Stimulated activated CD4-positive, alpha-beta T cell treated with anti-CD3 and anti-CD28 coated beads, Interleukin-2, amount 100 ng/mL, for 48 hours (primary cell): ENCODE measurements at regions not wholly inside any gene's neighbourhood (a gene's known extent, or its start where the extent isn't known, plus 50 kb on each side); places are given as distances from the start of the nearest gene placed in this dataset.
A peak's percentile ranks its signal among the peaks of the same experiment; 100 is the strongest.

ENCODE experiments used
- DNase-seq, 2 donors: peaks; one replicate each; pipeline ENCODE4 v3.0.0-alpha.2; 2020

- no peak for DNase-seq
Observed at GRCh38 chr9:69955536-69956355, 87.9 kb upstream of the MAMDC2 start.

- no peak for DNase-seq
Observed at GRCh38 chr9:69961843-69962242, 81.8 kb upstream of the MAMDC2 start.

- DNase-seq, result no peak
Observed at GRCh38 chr9:69963803-69964202, 79.8 kb upstream of the MAMDC2 start.

DNA sequence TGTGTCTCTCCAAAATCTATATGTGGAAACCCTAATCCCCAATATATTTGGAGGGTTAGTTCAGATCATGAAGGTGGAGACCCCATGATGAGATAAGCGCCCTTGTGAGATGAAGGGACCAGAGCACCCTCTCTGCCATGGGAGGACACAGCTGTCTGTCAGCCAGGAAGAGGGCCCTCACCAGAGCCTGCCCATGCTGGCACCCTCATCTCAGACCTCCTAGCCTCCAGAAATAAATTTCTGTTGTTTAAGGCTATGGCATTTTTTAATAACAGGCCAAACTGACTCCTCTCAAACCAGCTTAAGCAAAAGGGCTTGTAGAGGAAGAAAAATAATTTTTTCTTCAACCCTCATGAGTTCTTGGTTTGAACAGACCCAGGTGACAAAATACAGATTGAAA lies 79.2 kb upstream of the MAMDC2 start:
- no peak for DNase-seq

- DNase-seq, result no peak
Observed at GRCh38 chr9:69965416-69966145, 78.1 kb upstream of the MAMDC2 start.

DNA sequence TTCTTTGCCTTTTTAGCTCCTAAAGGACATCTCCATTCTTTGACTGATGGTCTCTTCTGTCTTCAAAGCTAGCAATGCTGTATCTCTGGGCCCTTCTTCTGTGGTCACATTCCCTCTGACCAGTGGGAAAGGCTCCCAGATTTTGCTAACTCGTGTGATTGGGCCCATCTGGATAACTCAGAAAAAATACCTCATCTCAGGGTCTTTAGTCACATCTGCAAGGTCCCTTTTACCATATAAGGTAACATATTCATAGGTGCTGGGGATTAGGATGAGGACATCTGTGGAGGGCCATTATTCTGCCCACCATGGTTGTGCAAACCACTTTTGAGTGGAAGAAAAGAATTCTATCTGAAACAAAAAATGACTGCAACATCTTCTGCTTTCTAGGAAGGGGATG lies 76.3 kb upstream of the MAMDC2 start:
- DNase-seq, result no peak

GRCh38 chr9:69970001-69970533 lies 73.6 kb upstream of the MAMDC2 start:
- DNase-seq, result no peak

- DNase-seq, result peak; percentile 41 to 49
Observed at GRCh38 chr9:69971643-69972449, 71.8 kb upstream of the MAMDC2 start.

- no peak for DNase-seq
Observed at GRCh38 chr9:69975681-69976080, 68.0 kb upstream of the MAMDC2 start.

GRCh38 chr9:69976152-69976551 lies 67.5 kb upstream of the MAMDC2 start:
- DNase-seq, result no peak

DNA sequence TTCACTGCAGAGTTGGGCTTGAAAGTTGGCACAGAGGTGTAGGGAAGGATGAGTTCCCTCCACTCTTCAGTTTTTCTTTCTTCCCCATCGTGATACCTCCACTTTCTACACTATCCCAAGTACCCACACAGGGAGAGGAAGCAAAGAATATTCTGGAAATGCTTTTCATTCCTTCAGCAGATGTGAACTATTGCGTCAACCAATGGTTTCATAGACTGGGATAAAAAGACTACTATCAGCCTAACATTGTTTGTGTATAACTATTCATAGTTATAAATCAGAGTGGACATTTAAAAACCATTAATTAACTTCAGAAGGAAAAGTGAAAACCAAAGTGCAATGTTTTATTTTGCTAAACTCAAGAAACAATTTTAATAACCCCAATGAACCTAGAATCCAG lies 63.6 kb upstream of the MAMDC2 start:
- no peak for DNase-seq

DNA sequence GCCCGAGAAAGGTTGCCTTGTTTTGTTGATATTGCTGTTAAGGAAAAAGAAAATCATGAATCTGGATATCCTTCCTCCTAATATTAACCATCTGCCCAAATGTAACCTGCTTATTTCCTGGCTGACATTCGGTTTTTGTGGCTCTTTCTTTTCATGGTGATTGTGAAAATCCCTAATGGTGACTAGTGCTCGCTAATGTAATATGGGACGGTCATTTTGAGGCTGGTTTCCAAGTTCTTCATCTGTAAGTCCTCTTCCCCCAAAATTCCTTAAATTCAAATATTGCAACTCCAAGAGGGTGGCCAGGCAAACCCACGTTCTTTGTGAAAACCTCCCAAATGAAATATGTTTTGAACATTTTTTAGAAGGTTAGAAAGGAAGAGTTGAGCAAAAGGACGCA lies 63.1 kb upstream of the MAMDC2 start:
- no peak for DNase-seq

GRCh38 chr9:69981686-69982445 lies 61.8 kb upstream of the MAMDC2 start:
- no peak for DNase-seq

DNA sequence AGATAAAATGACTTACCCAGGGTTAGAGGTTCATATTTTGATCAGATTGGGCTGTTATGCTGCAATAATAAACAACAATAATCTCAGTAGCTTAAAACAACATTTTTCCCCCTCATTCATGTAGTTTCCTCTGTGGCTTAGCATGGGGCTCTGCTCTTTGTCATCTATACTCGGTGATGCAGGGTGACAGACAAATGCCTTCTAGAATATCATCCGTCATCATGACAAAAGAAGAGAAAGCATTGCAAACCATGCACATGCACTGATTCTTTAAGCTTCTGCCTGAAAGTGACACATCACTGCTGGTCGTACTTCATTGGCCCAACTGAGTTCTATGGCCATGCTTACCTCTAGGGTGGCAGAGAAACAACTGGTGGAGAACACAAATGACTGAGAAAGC lies 58.8 kb upstream of the MAMDC2 start:
- DNase-seq, result no peak

- no peak for DNase-seq
Observed at GRCh38 chr9:69985971-69986370, 57.7 kb upstream of the MAMDC2 start.

DNA sequence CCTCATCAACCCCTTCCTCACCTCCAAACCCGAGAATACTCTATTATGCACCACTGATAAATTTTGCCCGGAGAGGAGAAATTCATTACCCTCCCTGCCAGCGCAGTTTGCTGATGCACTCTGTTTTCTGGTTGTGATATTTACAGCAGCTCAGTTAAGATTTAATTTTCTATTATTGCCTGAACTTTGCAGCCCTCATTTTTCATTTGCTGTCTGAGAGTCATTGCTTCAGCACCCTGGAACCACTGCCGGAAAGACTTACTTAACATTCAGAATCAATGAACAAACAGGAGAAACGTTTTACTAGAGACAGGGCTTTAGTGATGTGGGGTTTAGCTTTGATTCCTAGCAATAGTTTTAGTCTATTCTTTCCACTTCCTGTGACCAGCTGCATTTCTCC lies 56.7 kb upstream of the MAMDC2 start:
- DNase-seq, result no peak

DNA sequence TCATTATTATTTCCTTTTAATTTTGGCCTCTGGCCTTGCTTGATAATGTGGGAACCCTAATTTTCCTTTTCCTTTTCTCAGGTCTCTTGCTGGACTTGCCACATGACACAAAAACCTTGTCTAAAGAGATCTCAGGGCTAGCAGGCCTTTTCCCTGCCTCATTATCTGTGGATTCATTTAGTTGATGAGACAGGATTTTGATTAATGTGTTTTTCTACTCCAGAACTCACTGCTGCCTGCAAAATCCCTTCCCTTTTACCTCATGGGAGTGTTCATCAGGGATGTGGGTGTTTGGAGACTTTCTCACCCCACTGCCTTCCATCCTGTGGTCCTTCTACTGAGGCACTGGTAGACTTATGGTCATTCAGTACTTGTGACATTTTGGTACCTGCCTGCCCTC lies 56.2 kb upstream of the MAMDC2 start:
- no peak for DNase-seq

DNA sequence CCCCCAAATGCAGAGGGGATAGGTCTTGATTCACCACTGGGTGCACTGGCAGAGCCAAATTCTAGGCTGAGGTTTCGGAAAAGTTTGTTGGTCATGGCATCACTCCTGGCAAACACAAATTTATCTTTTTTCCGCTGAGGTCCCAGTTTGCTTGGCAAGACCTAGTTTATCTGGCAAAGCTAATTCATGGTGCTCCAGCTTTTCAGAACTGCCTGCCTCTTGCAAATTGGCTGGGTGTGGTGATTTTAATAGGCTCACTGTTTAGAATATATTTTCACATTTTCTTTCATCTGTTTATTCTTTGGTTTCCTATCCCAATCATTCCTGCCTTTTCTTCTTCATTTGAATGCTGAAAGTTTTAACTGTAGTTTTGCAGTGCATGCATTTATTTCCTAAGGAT lies 50.5 kb upstream of the MAMDC2 start:
- DNase-seq, result no peak
